SH-SY5Y (cell line): ENCODE measurements at regions not wholly inside any gene's neighbourhood (a gene's known extent, or its start where the extent isn't known, plus 50 kb on each side); places are given as distances from the start of the nearest gene placed in this dataset.

Experiments used
- GATA2 ChIP-seq: IDR thresholded peaks from 2 replicates; pipeline ENCODE4 v1.6.1; 2011; ENCODE audit warnings: mild to moderate bottlenecking, low read depth, low read length
- GATA3 ChIP-seq: IDR thresholded peaks from 2 replicates; pipeline ENCODE4 v1.6.1; 2011; ENCODE audit warnings: low read depth, mild to moderate bottlenecking, low read length, moderate library complexity

- TF ChIP-seq GATA3 (no peak), GATA2 (no peak)
These were observed 74.7 kb upstream of the CITED2 start for GRCh38 chr6:139448998-139449610.
